NCI-H2227 (cell line): ENCODE measurements at regions not wholly inside any gene's neighbourhood (a gene's known extent, or its start where the extent isn't known, plus 50 kb on each side); places are given as distances from the start of the nearest gene placed in this dataset.

Source experiments
- DNase-seq: peaks from one replicate; lab custom pipeline; 2025; ENCODE audit not compliant: unreplicated experiment; lab: John Stamatoyannopoulos, UW

- peak; percentile 88 for DNase-seq
Measured at GRCh38 chr2:6054161-6054671, 362.0 kb downstream of the SOX11 start.

DNA sequence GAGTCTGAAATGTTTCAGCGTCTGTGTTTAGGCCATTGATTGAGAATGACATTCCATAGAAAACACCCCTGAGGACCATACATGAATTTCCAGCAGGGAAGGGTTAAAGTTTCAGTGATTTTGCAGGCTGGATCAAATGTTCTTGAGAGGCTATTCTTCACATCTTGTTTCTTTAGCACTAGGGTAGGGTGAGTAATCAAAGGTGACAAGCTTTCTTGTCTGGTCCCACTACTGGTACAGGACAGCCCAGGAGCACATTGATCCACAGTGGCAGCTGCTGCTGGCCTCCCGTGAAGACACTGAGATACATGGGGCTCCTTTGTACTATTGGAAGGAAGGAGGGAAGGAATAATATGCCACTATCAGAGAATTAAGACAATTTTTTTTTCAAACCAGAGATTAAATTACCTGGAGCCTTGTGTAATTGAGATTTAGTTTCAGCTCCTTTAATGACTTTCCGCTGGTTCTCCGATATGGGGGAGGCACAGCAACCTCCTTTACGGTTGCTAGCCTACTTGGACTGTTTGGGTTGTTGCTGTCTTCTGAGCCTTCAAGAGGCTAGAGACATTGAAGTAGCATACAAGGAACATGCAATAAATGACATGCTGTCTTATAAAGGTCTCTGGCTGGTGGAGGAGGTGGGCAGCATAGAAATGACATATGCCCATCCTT, 368.9 kb downstream of the SOX11 start:
- DNase-seq: no peak

DNA sequence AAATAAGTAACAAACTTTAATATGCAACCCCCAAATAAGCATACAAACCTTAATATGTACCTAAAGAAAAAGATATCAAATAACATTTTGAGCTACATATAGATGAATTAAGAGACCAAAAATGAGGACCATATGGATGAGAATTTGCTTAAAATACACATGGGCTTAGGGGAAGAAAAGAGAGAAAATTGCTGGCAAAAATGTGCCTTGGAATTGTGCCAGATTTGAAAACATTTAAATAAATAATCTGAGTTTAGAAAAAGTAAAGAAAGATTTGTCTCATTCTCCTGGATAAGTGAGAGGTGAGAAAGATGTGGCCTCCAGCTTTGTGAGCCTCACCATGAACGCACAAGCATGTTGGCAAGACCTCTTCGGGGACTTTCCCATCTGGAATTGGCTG, 372.6 kb downstream of the SOX11 start:
- no peak for DNase-seq

DNA sequence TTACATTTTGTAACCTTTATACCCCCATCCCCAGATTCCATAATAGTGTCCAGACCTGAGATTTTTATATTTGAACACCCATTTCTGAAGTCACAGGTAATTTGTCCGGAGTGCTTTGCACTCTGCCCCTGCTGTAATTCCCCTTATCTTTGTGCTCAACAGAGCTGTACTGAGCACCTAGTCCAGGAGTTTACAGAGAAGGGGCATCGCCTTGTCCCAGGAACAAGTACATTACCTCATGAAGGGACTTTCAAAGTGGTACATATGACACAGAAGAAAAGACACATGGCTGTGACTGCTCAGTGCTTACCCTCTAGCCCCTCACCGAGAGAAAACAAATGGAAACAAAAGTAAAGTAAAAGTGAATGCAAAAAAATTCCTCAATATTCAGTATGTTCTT, 373.5 kb downstream of the SOX11 start:
- DNase-seq: no peak

DNA sequence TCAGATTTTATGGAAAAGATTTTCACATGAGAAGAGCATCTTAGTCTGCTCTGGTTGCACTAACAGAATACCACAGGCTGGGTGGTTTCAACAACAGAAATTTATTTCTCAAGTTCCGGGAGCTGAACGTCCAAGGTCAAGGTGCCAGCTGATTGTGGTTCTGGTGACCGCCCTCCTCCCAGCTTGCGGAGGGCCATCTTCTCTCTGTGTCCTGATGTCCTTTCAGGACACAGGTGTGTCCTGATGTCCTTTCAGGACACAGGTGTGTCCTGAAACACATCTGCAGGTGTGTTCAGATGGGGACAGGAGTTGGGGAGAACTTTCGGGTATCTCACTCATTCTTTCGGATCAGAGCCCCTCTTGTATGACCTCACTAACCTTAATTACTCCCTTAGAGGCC, 374.9 kb downstream of the SOX11 start:
- DNase-seq: no peak

- no peak for DNase-seq
Measured at GRCh38 chr2:6067806-6068205, 375.6 kb downstream of the SOX11 start.

DNA sequence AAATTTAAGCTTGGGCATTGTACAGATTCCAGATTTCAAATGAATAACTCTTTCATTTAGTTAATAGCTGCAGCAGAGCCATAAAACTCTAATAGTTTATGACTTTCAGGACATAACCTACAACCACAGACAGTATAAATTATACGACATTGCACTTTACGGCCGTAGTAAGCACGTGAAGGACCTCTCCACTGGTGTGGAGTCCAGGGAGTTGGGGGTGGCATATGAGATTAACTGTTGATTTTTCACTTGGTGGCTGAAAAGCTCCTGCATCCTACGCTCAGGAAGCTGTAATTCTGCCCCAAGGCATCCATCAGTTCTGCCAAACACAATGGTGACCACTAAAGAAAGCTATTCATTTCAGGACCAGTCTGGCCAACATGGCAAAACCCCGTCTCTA, 376.2 kb downstream of the SOX11 start:
- no peak for DNase-seq

GRCh38 chr2:6069381-6069780, 377.2 kb downstream of the SOX11 start:
- DNase-seq: peak; percentile 39

- peak; percentile 26 for DNase-seq
Measured at GRCh38 chr2:6071519-6071918, 379.3 kb downstream of the SOX11 start.

- no peak for DNase-seq
Measured at GRCh38 chr2:6072276-6072675, 380.1 kb downstream of the SOX11 start.

DNA sequence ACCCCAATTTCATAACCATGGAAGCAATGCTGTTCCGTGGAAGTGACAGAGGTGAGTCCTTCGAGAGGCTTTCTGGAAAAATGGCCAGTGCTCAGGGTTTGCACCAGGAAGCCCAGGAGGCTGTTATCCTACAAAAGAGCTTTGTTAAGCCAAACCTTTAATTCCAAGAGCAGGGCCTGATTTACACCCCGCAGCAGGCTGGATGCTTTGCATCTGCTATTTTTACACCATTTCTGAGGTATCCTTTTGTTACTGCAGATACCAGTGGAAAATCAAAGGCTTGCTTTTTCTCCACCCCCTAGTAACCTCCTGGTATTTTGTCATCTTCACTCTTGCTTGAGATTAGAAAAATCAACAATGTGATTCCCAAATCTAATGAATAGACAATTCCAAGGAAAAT, 380.6 kb downstream of the SOX11 start:
- peak; percentile 58 for DNase-seq

DNA sequence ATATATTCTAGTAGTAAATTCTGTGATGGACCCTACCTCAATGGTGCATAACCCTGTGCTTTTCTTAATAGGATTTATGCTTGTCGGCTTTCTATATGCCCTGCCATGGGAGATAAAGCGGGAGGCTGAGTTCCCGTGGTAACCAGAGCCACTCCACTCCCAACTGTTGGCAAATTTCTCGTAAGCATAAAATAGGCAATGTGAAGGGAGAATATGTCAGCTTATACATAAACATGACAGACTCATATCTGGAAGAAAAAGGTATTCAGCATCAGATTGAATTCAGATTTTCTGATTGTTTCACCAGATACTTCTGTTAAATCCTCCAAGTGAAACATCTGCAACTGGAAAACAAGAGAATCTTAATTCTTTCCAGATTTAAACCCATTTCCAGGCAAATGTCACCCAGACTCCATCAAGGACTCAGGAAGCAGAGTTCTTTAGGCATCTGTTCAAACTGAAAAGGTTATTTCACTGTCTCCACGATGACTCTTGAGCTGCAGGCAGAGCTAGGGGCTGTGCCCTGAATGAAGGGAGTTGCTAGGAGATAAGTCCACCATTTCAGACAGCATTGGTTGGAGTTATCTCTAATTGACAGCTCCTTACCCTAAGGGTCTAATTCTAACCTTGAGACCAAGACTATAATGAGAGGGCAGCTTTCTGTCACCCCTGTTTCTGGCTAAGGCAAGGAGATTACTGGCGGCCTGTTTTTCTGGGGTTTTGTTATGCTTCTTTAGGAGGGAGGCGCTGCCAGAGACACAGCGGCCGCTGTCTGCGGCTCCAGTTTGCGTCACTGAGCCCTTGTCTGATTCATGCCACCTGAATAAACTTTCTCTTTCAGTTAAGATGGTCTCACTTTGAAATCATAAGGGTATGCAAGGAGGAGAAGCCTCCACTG, 381.3 kb downstream of the SOX11 start:
- peak; percentile 71 for DNase-seq

DNA sequence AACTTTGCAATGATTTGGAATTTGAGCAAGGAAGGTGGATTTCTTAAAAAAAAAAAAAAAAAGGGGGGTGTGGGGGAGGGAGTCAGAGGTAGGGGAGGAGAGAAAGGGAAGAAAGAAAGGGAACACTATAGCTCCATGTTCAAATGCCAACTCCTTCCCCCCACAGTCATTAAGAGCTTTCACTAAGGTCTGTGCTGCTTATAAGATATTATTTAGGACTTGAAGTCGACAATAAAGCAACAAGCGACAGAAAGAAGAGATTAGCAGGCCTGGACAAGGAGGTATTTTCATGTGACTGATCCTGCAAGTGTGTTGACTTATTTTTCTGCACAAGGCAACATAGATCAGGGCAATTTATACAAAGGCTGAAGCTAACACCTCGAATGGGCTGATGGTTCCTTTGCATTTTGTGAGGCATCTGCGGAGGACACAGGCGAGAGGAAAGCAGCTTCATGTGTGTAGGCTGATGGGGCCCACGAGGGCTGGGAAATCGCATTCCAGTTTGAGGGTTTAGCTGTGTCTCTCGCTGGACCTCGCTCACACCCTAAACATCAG, 382.0 kb downstream of the SOX11 start:
- peak; percentile 36 for DNase-seq

DNA sequence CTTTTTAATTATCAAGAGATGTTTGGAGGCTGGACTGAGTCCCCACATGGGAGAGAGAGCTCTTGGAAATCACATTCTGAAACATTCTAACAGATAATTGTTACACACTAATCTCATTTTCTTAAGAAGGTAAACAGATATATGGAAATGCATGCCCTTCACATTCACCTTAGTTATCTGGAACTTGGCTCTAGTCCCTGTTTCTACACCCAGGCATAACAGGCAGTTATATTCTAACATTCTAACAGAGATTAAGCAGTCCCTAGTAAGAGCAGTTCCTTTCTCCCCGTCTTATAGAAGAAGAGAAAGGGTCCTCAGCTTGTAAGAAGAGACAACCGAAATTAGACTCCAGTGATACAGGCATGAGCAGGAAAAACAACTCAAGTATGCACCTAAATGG, 385.4 kb downstream of the SOX11 start:
- DNase-seq: no peak

DNA sequence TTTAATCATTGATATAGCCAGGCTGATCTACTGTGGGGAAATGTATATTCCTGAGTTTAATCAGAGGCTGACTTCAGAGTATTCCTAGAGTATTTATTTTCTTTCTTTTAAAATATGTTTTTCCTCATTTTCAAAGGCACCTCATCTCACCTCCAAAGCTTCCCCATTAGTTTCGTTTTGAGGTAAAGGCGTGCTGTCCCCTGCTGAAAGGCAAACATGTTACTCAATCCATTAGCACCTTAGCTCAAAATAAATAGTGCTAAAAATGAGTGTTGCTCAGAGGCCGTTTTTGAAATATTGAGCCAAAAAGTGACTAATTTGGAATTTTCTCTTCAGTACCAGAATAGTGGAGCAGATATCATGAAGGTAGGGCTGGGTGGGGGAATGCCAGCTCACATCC, 386.2 kb downstream of the SOX11 start:
- DNase-seq: no peak

DNA sequence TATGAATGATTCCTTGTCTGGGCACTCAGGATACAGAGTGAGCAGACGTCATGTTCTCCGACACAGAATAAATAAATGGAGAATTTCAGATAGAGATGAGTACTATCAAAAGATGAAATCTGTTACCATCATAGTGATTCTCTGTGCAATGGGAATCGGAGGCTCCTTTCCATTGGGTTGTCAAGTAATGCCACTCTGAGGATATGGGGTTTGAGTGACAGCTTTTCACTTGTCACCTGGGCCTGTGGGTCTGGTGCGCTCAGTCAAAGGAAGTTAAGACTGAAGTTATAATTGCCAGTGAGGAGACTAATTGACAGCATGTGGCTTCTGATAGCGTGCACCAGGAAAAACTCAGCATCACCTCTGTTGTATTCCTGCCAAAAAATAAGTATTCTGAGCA, 387.2 kb downstream of the SOX11 start:
- no peak for DNase-seq

DNA sequence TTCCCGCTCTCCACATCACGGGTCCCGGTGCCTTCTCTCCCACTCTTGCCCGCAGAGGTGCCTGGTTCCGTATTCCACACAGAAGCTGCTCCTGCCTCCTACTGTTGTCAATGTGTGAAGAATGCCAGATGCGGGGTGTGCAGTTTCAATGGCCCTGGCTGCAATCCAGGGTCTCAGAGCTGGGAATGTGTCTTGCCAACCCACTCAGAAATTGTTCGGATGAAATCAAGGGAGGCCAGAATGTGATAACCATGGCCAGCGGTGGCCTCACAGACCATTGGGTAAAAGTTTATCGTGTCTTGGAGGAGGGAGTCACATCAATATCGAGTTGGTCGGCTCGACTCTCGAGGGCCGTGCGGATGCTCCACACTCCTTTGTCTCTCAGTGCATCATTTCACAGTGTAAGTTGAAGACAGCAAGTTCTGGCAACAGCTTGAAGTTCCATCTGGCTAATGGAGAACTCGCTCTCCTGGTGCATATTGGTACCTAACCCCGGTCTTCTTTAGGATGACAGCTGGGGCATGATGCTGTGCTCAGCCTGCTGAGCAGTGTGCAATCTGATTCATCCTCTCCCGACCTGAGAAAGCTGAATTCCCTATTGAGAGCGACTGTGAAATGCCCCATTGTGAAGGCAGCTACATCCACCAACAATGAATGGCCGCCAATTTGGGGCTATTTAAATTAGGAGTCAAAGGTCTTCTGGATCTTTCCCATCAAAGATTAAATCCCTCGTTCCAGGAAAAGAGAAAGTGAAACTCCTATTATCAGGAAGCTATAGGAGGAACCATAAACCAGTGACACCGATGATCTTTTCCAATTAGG, 389.0 kb downstream of the SOX11 start:
- DNase-seq: no peak

DNA sequence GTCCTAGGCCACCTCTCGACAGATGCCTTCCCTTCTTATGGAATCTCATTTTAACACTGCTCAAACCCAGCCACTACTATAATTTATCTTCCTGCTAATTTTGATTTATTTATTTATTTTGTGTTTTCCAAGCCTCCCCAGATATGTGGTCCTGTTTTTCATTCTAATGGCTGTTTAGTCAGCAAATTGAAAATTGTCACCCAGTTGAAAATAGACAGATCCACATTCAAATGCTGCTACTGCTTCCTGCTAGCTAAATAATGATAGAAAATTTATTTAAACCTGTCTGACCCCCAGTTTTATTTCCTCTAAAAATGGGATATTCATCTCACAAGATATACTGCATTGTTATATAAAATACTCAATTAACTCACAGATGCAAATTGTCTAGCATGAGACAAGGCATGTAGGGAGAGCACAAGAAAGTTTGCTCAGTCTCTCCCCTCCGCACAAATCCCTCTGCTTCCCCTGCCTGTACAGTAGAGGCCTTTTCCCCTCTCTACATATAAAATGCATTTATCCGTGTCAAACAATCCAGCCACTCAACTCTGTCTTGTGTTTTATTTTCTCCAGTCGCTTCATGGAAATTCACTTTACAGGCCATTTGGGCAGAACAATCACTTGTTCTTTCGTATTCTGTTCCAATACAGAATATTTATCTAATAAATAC, 389.9 kb downstream of the SOX11 start:
- DNase-seq: no peak

GRCh38 chr2:6082625-6083018, 390.4 kb downstream of the SOX11 start:
- DNase-seq: no peak

DNA sequence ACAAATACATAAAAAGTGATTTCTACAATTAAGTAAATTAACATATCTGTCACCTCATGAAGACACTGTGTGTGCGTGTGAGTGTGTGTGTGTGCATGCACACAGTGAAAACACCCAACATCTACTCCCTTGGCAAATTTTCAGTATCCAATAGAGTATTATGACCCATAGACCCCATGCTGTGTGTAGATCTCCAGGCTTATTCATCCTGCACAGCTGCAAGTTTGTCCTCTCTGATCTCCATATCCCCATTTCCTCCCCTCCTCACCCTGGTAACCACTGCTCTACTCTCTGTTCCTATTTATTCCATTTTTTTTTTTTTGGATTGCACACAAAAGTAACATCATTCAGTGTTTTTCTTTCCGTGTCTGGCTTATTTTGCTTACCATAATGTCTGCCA, 391.0 kb downstream of the SOX11 start:
- DNase-seq: peak; percentile 8

DNA sequence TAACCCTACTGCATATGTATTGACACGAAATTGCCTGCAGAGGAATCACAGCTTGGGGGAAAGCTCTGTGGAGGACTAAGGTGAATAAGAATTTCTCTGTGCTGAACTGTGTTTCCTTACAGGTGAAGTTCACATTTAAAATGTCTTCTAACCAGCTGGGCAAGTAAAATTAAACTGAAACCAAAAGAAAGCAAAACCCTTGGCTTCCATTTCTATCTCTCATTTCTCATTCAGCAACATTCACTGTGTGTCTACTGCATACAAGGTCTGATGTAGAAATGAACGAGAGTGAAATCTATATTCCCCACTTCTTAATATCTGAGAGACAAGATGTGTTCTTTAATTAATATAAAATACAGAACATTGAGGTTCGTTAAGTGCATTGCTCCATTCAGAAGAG, 397.3 kb downstream of the SOX11 start:
- no peak for DNase-seq
